ENCODE measurements at regions not wholly inside any gene's neighbourhood (a gene's known extent, or its start where the extent isn't known, plus 50 kb on each side); places are given as distances from the start of the nearest gene placed in this dataset.

GRCh38 chr12:107361970-107362369, 268.6 kb upstream of the CRY1 start:
- TF ChIP-seq CTCF (IDR thresholded peaks at IDR 0.05), result no peak

- TF ChIP-seq CTCF (IDR thresholded peaks at IDR 0.05), result no peak
These were observed 269.6 kb upstream of the CRY1 start for GRCh38 chr12:107362960-107363359.

GRCh38 chr12:107364875-107365518, 271.6 kb upstream of the CRY1 start:
- no peak for TF ChIP-seq CTCF (IDR thresholded peaks at IDR 0.05)

- TF ChIP-seq CTCF (IDR thresholded peaks at IDR 0.05), result no peak
These were observed 272.4 kb upstream of the CRY1 start for GRCh38 chr12:107365703-107366102.

GRCh38 chr12:107366322-107366721, 273.0 kb upstream of the CRY1 start:
- TF ChIP-seq CTCF (IDR thresholded peaks at IDR 0.05), result no peak

- TF ChIP-seq CTCF (IDR thresholded peaks at IDR 0.05), result no peak
These were observed 275.2 kb upstream of the CRY1 start for GRCh38 chr12:107368586-107368985.

- TF ChIP-seq CTCF (IDR thresholded peaks at IDR 0.05), result no peak
These were observed 275.7 kb upstream of the CRY1 start for GRCh38 chr12:107369006-107369405.

- no peak for TF ChIP-seq CTCF (IDR thresholded peaks at IDR 0.05)
These were observed 276.3 kb upstream of the CRY1 start for GRCh38 chr12:107369679-107370078.

Data from LNCAP (cell line).